Stimulated activated CD8-positive, alpha-beta memory T cell treated with anti-CD3 and anti-CD28 coated beads, Interleukin-12 subunit alpha, Interleukin-12 subunit beta, amount 100 ng/mL, for 1 hour (primary cell): ENCODE measurements at regions not wholly inside any gene's neighbourhood (a gene's known extent, or its start where the extent isn't known, plus 50 kb on each side); places are given as distances from the start of the nearest gene placed in this dataset.

Source experiments
- DNase-seq: peaks from one replicate; pipeline ENCODE4 v3.0.0-alpha.2; 2020; ENCODE audit warnings: low read depth

GRCh38 chr5:126166368-126166767 lies 256.8 kb upstream of the GRAMD2B start:
- no peak for DNase-seq

GRCh38 chr5:126168785-126169184 lies 254.4 kb upstream of the GRAMD2B start:
- DNase-seq = no peak

GRCh38 chr5:126171916-126172315 lies 251.3 kb upstream of the GRAMD2B start:
- DNase-seq = no peak

- DNase-seq = no peak
These were observed 250.4 kb upstream of the GRAMD2B start for GRCh38 chr5:126172812-126173211.

- DNase-seq = no peak
These were observed 244.7 kb upstream of the GRAMD2B start for GRCh38 chr5:126178521-126178920.

- DNase-seq = no peak
These were observed 240.1 kb upstream of the GRAMD2B start for GRCh38 chr5:126182971-126183695.

GRCh38 chr5:126184474-126184873 lies 238.7 kb upstream of the GRAMD2B start:
- DNase-seq = no peak

- no peak for DNase-seq
These were observed 237.0 kb upstream of the GRAMD2B start for GRCh38 chr5:126186210-126186609.

GRCh38 chr5:126188804-126189203 lies 234.4 kb upstream of the GRAMD2B start:
- no peak for DNase-seq

- DNase-seq = no peak
These were observed 234.0 kb upstream of the GRAMD2B start for GRCh38 chr5:126189231-126189630.

GRCh38 chr5:126189862-126190261 lies 233.3 kb upstream of the GRAMD2B start:
- DNase-seq = no peak

GRCh38 chr5:126192226-126192625 lies 231.0 kb upstream of the GRAMD2B start:
- DNase-seq = no peak

GRCh38 chr5:126195410-126196100 lies 227.7 kb upstream of the GRAMD2B start:
- no peak for DNase-seq

GRCh38 chr5:126198531-126198930 lies 224.7 kb upstream of the GRAMD2B start:
- DNase-seq = no peak

GRCh38 chr5:126199467-126199866 lies 223.7 kb upstream of the GRAMD2B start:
- no peak for DNase-seq

GRCh38 chr5:126208691-126209090 lies 214.5 kb upstream of the GRAMD2B start:
- no peak for DNase-seq

- no peak for DNase-seq
These were observed 212.3 kb upstream of the GRAMD2B start for GRCh38 chr5:126210955-126211354.

- DNase-seq = no peak
These were observed 203.6 kb upstream of the GRAMD2B start for GRCh38 chr5:126219616-126220015.

GRCh38 chr5:126220725-126221124 lies 202.5 kb upstream of the GRAMD2B start:
- no peak for DNase-seq

GRCh38 chr5:126228934-126229333 lies 194.3 kb upstream of the GRAMD2B start:
- DNase-seq = no peak

- no peak for DNase-seq
These were observed 190.0 kb upstream of the GRAMD2B start for GRCh38 chr5:126233256-126233655.

GRCh38 chr5:126234563-126235195 lies 188.5 kb upstream of the GRAMD2B start:
- no peak for DNase-seq

GRCh38 chr5:126235628-126236027 lies 187.6 kb upstream of the GRAMD2B start:
- DNase-seq = no peak
